NCI-H526 (cell line): ENCODE measurements at regions not wholly inside any gene's neighbourhood (a gene's known extent, or its start where the extent isn't known, plus 50 kb on each side); places are given as distances from the start of the nearest gene placed in this dataset.
A peak's percentile ranks its signal among the peaks of the same experiment; 100 is the strongest.
"Not testable (repeated sequence)": the region's sequence is repeated elsewhere in the genome, so short reads cannot be mapped to it uniquely, and the experiment has no call there.

Experiments
- DNase-seq, 2 experiments: peaks; one replicate each; lab custom pipeline; 2025; lab: John Stamatoyannopoulos, UW

DNA sequence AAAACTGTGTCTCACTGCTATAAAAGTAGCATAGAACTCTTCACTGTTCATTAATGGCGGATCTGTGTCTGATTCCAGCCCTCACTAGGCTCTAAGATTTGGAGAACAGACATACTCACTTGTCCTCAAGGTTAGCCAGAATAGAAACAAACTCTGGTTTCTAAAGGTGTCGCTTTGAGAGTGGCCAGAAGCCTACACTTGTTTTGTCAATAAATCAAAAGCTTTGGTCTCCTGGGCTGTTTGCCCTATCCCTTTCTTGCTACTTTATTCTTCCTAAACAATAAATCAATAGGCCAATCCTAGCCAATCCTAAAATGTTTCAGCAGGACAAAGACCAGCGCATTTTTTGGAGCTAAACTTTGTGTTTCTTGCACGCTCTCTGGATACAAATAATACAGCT lies 1064.6 kb upstream of the CHAC2 start:
- DNase-seq, result no peak

DNA sequence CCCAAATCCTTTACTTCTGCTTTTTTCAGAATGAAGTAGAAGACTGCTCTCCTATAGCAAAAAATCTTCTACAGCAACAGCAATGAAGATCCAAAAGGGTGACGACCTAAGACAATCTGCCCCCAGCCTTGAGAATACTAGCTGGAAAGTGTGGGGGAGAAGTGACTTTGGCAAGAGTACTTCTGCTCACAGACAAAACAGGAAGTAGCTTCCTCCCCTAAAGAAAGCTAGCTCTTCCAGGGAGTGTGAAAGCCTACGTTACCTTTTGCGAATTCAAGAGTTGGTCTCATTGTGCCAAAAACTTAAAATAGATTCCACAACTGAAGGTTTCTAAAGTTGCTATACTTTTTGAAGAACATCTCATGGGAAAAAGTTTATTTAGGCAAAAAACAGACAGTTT lies 1069.2 kb upstream of the CHAC2 start:
- no peak for DNase-seq

DNA sequence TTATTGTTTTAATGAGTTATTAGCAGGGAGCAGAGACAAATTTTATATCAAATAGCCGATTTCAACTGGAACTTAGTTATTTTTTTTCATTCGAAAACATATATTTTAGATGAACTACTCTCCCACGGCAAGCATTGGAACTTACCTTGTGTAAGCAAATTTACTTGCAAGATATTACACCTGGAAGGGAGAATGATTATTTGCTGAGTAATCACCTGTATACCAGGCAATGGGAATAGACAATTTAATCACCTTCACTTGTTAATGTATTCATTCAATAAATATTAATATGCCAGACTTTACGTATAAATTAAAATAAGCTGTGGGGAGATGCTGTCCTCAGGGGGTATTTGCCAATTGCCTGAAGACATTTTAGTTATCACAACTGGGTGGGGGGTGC lies 1069.9 kb upstream of the CHAC2 start:
- DNase-seq, result no peak

DNA sequence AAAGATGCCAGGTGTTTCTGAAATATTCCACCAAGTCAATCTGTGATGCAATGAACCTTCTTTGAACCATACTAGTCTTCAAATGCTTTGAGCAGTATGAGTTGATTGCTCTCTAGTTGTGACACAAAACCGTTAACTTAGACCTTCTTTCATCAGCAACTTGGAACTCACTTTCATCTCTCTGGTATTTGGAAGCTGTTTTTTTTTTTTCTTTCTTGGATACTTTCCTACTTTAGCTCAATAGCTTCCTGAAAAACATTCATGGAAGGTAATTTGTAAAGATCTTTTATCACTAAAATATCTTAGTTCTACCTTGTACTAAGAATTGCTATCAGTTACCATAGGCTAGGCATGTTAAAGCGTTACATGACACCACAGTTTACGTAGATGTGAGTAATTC lies 1071.9 kb upstream of the CHAC2 start:
- no peak for DNase-seq

DNA sequence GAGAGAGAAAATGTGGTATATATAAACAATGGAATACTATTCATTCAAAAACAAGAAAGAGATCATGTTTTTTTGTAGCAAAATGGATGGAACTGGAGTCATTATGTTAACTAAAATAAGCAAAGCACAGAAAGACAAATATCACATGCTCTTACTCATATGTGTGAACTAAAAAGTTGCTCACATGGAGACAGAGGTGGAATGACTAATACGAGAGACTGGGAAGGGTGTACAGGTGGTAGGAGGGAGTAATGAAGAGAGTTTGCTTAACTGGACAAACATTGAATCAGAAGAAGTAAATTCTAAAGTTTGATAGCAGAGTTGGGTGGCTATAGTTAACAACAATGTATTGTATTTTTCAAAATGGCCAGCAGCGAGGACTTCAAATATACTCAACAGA lies 1080.7 kb upstream of the CHAC2 start:
- DNase-seq, result no peak

DNA sequence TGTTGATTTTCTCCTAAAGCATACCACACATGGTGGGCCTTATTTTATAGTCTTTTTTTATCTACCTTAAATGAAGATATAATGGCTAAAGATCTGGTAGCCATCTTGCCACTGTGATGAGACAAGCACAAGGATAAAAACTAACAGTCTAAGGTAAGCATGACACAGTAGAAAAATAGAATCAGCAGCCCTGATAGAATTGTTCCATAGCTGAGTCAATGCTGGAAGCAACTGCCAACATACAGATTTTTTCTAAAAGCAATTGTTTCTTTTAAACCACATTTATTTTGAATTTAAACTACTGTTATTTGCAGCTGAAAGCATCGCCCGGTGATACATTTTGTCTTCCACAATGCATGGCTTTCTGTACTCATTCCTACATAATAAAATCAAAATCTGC lies 1091.5 kb upstream of the CHAC2 start:
- no peak for DNase-seq

DNA sequence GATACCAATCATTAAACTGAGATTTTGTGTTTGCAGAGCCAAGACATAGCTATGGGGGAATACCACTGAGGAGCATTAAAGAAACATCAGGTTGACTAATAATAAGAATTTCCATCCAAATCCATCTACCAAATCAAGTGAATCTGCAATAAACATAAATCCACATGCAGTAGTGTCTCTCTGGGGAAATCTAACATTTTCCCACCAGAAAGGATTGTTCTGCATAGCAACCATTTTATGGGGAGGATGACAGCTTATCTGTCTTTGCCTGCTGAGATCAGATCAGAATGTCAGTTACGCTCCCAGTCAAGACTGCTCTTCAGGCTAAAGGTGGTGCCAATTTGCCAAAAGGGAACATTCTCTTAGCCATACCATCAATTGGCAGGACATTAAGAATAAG lies 1098.9 kb upstream of the CHAC2 start:
- no peak for DNase-seq

DNA sequence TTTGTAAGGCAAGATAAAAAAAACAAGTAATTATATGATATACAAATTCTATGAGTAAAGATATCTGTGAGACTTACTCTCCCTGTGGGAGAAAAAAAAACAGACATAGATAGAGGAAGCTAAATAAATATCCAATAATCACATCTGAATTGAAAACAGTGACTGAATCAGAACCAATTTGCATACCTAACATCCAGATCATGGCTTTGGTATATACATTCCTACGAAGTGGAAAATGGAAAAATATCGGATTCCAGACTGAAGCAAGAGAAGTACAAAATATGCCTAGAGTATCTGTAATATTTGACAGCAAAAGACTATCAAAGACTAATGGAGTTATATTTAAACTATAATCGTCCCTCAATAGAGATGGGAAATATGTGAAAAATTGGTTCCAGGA lies 1108.1 kb upstream of the CHAC2 start:
- no peak for DNase-seq

DNA sequence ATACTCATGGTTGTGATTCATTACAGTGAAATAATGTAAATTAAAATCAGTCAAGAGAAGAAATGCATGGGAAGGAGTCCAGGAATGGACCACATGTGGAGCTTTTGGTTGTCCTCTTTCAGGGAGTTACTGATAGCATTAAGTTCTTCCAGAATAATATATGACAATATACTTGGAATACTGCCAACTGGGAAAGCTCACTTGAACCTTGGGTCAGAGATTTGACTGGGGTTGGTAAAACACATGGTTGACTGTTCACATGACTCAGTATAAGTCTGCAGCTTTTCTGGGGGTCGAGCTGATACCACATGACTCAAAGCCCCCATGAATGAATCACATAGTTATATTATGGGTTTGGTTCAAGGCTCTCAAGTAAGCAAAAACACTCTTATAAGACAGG lies 1109.0 kb upstream of the CHAC2 start:
- DNase-seq, result no peak

DNA sequence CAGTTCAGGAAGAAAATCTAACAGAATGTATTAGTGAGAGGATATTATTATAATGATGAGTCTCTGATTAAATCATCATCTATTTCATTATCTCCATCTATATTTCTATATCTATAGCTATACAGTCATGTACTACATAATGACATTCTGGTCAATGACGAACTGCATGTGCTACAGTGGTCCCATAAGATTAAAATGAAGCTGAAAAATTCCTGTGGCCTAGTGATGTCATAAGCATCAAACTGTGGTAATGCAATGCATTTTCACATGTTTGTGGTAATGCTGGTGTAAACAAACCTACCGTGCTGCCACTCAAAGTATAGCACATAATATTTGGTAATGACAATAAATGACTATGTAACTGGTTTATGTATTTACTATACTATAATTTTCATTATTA lies 1127.9 kb upstream of the CHAC2 start:
- DNase-seq, result no peak

DNA sequence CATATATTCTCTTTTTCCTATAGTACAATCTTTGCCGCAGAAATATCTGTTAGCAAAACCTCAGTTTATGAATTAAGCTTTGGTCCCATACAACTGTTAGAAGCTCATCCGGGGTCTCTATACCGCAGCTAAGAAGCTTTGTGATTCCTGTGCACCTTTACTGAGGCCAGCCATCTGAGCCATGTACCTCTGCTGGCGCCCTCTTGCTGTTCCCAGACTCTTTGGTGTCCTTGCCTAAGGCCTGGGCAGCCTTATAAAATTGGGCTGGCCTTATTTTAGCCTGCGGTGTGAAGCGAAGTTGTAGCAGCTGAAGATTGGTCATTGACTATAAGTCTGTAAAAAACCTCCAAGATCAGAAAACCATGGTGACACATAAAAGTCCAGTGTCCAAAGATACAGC lies 1135.1 kb upstream of the CHAC2 start:
- no peak for DNase-seq

DNA sequence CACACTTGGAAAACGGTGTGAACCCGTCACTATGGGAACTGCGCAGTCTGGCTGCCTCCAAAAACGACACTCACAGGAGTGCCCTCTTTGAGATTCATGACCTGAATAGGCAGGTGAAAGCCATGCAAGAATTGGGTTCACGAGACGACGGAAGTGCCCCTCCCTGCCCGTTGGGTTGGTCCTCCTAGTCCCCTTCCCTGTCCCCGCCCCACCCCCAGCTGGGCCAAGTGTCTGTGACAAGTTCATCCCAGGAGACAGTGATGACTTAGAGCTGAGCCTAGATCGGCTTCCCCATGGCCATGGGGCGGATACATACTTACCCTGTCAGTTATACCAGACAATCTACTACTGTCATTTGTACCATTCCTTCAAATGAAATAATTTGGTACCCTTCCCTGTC lies 1137.7 kb upstream of the CHAC2 start:
- no peak for DNase-seq

DNA sequence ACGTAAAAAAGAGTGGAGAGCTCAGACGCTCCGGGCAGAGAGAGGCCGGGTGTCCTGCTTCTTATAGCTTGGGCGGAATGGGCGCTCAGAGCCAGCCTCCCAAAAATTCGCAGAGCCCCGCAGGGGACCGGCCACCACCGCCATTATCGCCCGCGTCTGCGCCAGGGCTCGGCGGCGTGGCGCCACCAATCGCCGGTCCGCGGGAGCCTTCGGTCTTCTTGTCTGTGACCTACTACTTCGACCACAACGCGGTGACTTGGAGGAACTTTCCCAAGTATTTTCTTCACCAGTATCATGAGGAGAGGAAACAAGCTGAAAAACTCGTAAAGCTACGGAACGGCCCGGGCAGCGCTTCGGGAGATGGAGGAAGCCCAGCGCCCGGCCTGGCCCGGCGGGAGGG lies 1138.1 kb upstream of the CHAC2 start:
- DNase-seq, result no peak

DNA sequence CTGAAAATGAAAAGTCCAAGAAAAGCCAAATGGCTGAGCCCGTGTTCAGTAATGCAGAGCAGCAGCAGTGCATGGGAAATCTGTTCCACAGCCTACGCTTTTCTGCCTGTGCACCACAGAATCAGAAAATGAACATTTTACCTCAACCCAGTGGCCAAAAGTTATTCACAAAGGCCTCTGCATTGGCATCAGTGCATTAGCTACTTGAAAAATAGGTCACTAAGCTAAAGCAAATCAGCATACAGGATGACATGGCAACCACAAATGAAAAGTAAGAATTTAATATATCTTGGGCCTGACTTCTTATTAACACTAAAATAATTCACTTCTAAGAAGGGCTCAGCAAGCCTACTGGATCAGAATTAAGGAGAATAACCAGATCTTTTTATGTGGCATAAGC lies 1145.3 kb upstream of the CHAC2 start:
- no peak for DNase-seq

DNA sequence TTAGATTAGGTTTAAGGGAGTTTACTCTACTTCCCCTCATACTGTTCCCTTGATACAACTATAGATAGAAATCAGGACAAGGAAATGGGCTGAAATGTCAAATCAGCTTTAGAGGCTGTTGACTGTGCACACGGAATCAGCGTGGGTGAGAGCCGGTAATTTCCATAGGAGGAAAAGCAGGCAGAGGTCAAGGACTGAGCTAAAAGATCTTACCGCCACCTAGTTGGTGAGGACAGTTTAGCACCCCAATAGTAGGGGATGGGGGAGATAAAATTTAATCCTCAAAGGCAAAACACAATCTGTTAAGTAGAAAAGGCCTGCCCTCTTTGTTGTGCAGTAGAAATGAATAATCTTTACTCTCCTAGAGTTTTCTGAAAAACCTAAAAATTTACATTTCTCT lies 1154.5 kb upstream of the CHAC2 start:
- DNase-seq, result peak in 1 of 2 experiments; percentile 30

DNA sequence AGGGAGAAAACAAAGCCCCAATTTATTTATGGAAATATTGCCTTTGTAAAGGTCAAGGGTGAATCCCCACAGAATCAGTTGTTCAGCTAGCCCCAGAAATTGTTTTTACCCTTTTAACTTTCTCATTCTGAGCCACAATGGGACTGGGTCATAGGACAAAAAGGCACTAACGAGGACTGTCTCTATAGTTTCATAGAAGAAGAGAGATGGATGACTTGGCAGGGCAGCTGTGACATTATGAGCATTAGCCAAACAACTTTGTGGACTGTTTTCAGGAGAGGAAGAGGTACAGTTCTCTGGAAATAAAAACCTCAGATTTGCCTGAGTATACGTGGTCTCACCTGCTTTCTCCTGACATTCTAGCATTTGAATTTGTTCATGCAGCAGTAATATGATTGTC lies 1155.8 kb upstream of the CHAC2 start:
- DNase-seq, result peak; percentile 56 to 73

DNA sequence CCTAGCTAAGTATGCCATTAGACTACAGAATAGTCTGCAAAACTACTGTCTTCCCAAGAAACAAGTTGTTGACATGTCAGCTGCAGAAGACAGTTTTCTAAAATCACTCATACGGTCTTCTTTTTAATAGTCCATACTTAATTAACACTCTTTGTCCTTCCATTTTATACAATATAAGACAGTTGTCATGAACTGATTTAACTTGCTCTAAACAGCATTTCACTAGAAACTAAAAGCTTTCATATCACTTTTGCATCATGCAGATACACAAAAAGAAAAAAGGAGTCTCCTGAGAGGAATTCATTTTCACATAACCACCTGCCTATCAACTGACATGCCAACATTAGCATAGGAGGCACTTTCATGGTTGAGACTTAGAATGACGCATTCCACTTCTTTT lies 1159.6 kb upstream of the CHAC2 start:
- DNase-seq, result no peak

DNA sequence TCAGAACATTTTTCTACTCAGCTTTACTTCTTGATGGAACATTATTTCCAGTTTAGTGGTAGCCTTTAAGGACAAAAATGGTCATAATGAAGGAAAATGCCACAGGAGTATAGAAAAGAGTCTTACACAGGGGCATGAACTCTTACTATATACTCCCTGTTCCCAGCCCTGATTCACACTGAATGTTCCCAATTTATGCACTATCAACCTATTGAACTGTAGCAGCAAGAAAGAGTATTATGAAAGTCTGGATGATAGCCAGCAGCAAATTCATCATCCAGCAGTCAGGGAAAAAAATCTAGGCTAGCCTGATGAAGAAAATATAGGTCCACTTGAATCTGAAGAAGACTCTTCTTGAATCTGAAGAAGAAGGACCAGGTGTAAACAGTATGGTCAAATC lies 1170.3 kb upstream of the CHAC2 start:
- DNase-seq, result no peak

DNA sequence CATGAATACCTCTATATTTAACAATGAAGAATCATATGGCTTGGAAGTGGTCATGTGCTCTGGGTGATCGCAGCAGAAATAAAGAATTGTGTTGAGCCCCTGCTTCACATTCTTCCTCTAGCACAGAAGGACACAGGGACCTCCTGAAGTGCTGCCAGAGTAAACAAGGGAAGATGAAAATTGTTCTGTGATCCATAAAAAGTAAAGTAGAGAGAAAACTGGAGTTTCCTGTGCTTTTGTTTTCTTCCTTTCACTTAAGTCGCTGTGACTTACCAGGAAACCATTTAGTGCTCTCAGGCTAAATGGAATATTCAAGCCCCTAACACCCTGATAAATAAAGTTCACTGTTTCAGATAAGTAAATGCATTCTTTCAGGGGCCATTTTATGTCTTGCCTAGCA lies 1173.6 kb upstream of the CHAC2 start:
- no peak for DNase-seq

DNA sequence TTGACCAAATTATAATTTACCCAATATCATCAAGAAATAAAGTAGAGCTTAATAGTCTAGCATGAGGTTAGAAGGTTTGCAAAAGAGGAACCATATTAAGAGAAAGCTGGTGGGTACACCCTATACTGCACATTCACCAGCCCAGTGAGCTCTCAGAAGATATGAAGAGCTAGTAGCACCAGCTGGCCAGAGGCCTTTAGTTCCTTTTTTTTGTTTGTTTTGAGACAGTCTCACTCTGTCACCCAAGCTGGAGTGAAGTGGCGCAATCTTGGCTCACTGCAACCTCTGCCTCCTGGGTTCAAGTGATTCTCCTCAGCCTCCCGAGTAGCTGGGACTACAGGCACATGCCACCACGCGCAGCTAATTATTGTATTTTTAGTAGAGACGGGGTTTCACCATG lies 1183.5 kb upstream of the CHAC2 start:
- DNase-seq, result not testable (repeated sequence)

DNA sequence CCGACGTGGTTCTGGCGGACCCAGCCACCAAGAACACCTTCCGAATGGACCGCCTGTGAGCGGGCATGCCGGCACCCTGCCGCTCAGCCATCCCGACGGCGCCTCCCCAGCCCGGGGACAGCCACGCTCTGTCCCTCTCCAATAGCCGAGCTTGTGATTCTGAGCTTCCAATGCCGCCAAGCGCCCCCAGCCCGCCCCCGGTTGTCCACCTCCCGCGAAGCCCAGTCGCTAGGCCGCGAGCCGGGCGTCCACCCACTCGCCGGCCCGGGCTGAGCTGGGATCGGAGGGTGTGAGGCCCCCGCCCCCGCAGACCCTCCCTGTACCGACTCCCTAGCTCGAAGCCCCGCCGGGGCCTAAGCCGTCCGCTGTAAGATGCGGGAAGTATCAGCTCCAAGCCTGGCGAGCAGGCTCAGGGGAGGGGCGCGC lies 1195.1 kb upstream of the CHAC2 start:
- DNase-seq, result no peak

DNA sequence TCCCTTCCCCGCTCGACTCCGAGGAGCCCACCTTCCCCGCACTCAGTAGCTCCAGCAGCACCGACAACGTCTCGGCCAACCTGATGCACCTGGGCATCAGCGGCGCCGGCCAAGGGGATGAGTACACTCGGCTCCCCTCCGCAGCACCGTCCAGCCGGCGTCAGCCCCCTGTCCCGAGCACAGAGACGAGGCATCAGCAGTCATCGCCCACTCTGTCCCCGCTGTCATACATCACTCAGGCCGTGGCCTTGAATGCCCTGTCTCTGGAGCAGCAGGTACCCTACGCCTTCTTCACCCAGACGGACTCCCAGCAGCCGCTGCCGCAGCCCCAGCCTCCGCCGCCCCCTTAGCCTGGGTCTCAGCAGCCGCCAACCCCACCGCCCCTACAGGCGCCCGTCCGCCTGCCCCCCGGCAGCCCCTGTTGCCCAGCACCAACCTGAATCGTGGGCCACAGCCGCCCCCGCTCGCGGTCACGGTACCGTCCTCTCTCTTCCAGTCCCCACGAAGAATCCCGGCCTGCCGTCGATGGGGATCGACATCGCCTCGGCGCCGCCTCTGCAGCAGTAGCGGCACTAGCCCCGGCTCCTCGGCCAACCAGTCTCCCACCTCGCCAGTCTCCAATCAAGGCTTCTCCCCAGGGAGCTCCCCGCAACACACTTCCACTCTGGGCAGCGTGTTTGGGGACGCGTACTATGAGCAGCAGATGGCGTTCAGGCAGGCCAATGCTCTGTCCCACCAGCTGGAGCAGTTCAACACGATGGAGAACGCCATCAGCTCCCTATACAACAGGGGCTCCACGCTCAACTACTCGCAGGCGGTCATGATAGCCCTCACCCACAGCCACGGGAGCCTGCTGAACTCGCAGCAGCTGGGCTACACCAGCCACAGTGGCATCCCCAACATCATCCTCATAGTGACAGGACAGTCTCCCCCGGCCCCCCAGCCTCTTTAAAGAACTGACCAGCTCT lies 1195.9 kb upstream of the CHAC2 start:
- DNase-seq, result no peak

DNA sequence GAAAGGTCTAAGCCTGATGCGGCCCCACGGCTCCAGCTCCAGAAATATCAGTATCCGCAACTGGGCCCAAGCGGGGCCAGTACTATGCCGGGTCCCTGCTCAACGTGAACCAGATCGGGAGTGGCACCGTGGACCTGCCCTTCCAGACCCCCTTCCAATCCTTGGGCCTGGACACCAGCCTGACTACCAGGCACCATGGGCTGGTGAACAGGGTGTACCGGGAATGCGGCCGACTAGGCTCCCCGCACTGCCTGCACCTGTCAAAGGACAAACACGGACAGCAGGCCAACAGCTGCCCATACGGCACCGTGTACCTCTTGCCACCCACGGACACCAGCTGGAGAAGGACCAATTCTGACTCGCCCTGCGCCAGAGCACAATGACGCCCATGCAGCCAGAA lies 1196.9 kb upstream of the CHAC2 start:
- no peak for DNase-seq

DNA sequence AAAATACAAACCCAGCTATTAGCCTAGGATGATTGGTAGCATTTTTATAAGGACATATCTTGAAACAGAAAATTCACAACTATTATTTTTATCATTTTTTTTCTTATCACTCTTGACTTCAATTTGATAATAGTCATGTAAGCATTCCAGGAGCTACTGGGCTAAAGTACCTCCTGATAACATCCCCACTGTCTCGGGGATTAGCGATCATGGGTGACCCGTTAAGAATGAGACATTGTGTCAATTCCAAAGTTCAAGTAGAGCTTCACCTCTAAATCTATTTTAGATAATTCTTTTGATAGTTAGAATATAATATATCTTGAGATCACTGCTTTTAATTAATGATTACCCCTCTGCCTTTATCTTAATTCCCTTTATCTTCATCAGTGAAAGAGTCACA lies 1204.5 kb upstream of the CHAC2 start:
- no peak for DNase-seq
